MM.1S (cell line): ENCODE measurements at regions not wholly inside any gene's neighbourhood (a gene's known extent, or its start where the extent isn't known, plus 50 kb on each side); places are given as distances from the start of the nearest gene placed in this dataset.

ENCODE experiments used
- DNase-seq: peaks from one replicate; pipeline ENCODE4 v3.0.0-alpha.2; 2015
- H2AFZ ChIP-seq: fragments of 300-600 bp; sonication (generic); 2 replicates; pipeline ENCODE4 v1.6.0; 2016; ENCODE audit warnings: antibody characterized with exemption, low read length
- H3F3A ChIP-seq: fragments of 300-600 bp; sonication (generic); 2 replicates; pipeline ENCODE4 v1.6.1; 2016; ENCODE audit warnings: mild to moderate bottlenecking, antibody characterized with exemption, low read length, moderate library complexity, mixed read lengths; ENCODE audit not compliant: insufficient read depth
- H3K27ac ChIP-seq: fragments of 300-600 bp; sonication (generic); 2 replicates; pipeline ENCODE4 v1.5.1; 2016; ENCODE audit warnings: mild to moderate bottlenecking, low read length
- H3K27me3 ChIP-seq: fragments of 300-600 bp; sonication (generic); replicated peaks from 2 replicates; pipeline ENCODE4 v1.6.0; 2016; ENCODE audit warnings: low read length; ENCODE audit not compliant: insufficient read depth
- H3K36me3 ChIP-seq: fragments of 300-600 bp; sonication (generic); replicated peaks from 2 replicates; pipeline ENCODE4 v1.6.1; 2016; ENCODE audit warnings: mild to moderate bottlenecking, low read length, mixed read lengths; ENCODE audit not compliant: insufficient read depth
- H3K4me1 ChIP-seq: fragments of 300-600 bp; sonication (generic); 2 replicates; pipeline ENCODE4 v1.6.1; 2016; ENCODE audit warnings: low read length, mixed read lengths
- H3K4me2 ChIP-seq: fragments of 300-600 bp; sonication (generic); 2 replicates; pipeline ENCODE4 v1.6.0; 2016; ENCODE audit warnings: low read depth, low read length
- H3K4me3 ChIP-seq: fragments of 300-600 bp; sonication (generic); 2 replicates; pipeline ENCODE4 v1.5.1; 2016; ENCODE audit warnings: low read length, mixed read lengths
- H3K79me2 ChIP-seq: fragments of 300-600 bp; sonication (generic); 2 replicates; pipeline ENCODE4 v1.6.1; 2016; ENCODE audit warnings: mixed run types, low read length, mixed read lengths
- H3K9ac ChIP-seq: fragments of 300-600 bp; sonication (generic); 2 replicates; pipeline ENCODE4 v1.6.1; 2016; ENCODE audit warnings: low read length, mixed read lengths
- H3K9me2 ChIP-seq: fragments of 300-600 bp; sonication (generic); replicated peaks from 2 replicates; pipeline ENCODE4 v1.6.1; 2016; ENCODE audit warnings: mild to moderate bottlenecking, low read length, mixed read lengths; ENCODE audit not compliant: insufficient read depth
- H3K9me3 ChIP-seq: fragments of 300-600 bp; sonication (generic); replicated peaks from 2 replicates; pipeline ENCODE4 v1.6.1; 2016; ENCODE audit warnings: mild to moderate bottlenecking, low read length, mixed read lengths; ENCODE audit not compliant: insufficient read depth
- H4K20me1 ChIP-seq: fragments of 300-600 bp; sonication (generic); 2 replicates; pipeline ENCODE4 v1.6.1; 2016; ENCODE audit warnings: mild to moderate bottlenecking, low read length, moderate library complexity, mixed read lengths; ENCODE audit not compliant: insufficient read depth
- CTCF ChIP-seq: fragments of 300-600 bp; sonication (generic); IDR thresholded peaks from 2 replicates; pipeline ENCODE4 v1.5.1; 2016; ENCODE audit warnings: antibody characterized with exemption, low read length, mixed read lengths
- EZH2 ChIP-seq: fragments of 300-600 bp; sonication (generic); optimal IDR thresholded peaks from 2 replicates; pipeline ENCODE3; 2017; ENCODE audit warnings: low read depth, mild to moderate bottlenecking, antibody characterized with exemption, low read length, mixed read lengths
- EZH2phosphoT487 ChIP-seq: fragments of 300-600 bp; sonication (generic); IDR thresholded peaks from 2 replicates; pipeline ENCODE4 v1.6.1; 2018; ENCODE audit warnings: antibody characterized with exemption, low read length

DNA sequence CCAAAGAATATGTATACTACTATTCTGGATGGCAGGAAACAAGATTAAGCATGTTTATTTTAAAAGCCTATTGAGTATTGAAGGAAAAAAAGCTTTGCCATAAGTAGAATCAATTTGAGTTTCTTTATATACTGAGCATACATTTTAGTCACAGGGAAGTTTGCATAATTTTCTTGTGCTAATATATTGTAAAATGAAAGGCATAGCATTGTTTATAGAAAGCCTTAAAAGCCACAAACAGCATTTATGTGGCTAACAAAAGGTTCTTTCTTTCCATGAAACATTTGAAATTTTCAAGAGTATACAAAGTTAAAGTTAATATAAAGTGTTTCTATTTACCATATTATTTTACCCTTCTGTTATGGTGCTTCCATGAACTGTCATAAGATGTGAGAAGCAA is 1133.8 kb upstream of the PCDH10 start:
- H3K27ac ChIP-seq: no peak overlapping the region
- H3K4me1 ChIP-seq: no peaks in the 10 kb centered on the region
- no peak for DNase-seq
- H3K9ac ChIP-seq: no peak overlapping the region
- no peaks in the 10 kb centered on the region for H3K36me3 ChIP-seq
- no peak overlapping the region for H2AFZ ChIP-seq
- no peaks in the 10 kb centered on the region for H3F3A ChIP-seq
- no peaks in the 10 kb centered on the region for H4K20me1 ChIP-seq
- H3K4me3 ChIP-seq: no peak overlapping the region
- no peaks in the 10 kb centered on the region for H3K9me3 ChIP-seq
- TF ChIP-seq CTCF (no peak), EZH2phosphoT487 (no peak), EZH2 (no peak)
- no peaks in the 10 kb centered on the region for H3K79me2 ChIP-seq
- no peaks in the 10 kb centered on the region for H3K27me3 ChIP-seq
- no peak overlapping the region for H3K4me2 ChIP-seq
- no peaks in the 10 kb centered on the region for H3K9me2 ChIP-seq

- no peaks in the 10 kb centered on the region for H3K27me3 ChIP-seq
Measured at GRCh38 chr4:132016703-132017350, 1132.3 kb upstream of the PCDH10 start.

DNA sequence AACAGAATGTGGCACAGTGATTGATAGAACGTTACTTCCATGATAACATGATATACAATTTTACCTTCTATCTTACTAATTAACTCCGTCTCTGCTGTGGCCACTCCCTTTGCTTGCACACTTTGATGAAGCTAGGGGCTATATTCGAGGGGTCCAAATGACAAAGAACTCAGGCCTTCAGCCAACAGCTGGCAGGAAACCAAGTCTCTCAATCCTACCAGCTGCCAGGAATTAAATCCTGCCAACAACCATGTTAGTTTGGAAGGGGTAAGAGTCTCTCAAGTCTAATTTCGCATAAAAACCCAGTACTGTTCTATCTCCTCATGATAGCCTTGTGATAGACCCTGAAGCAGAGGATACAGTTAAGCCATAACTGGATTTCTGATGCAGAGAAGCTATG is 1122.9 kb upstream of the PCDH10 start:
- no peaks in the 10 kb centered on the region for H3K36me3 ChIP-seq

More at GRCh38 chr4:132016703-132017350, 1132.3 kb upstream of the PCDH10 start:
- no peaks in the 10 kb centered on the region for H3K36me3 ChIP-seq
- no peak for TF ChIP-seq CTCF
- no peak for TF ChIP-seq EZH2
- TF ChIP-seq EZH2phosphoT487: no peak
- H3K9ac ChIP-seq: no peak overlapping the region
- no peaks in the 10 kb centered on the region for H3K9me3 ChIP-seq
- H3K27ac ChIP-seq: no peak overlapping the region
- no peaks in the 10 kb centered on the region for H3K4me1 ChIP-seq
- H3F3A ChIP-seq: no peaks in the 10 kb centered on the region
- no peak overlapping the region for H3K4me2 ChIP-seq
- H3K79me2 ChIP-seq: no peaks in the 10 kb centered on the region
- DNase-seq: no peak
- H3K9me2 ChIP-seq: no peaks in the 10 kb centered on the region
- H4K20me1 ChIP-seq: no peaks in the 10 kb centered on the region
- no peak overlapping the region for H2AFZ ChIP-seq
- no peak overlapping the region for H3K4me3 ChIP-seq

More for the DNA sequence above, 1122.9 kb upstream of the PCDH10 start:
- Histone ChIP-seq H3K79me2 (no peaks in the 10 kb centered on the region), H3K27me3 (no peaks in the 10 kb centered on the region), H3K4me1 (no peaks in the 10 kb centered on the region), H3K9ac (no peak overlapping the region), H2AFZ (0 out of 2 replicates have a peak overlapping the region, but pooled peaks have one; percentile 9), H3K9me2 (no peaks in the 10 kb centered on the region), H3K9me3 (no peaks in the 10 kb centered on the region), H3K4me2 (no peak overlapping the region), H3K27ac (no peak overlapping the region), H3F3A (no peaks in the 10 kb centered on the region), H4K20me1 (no peaks in the 10 kb centered on the region), H3K4me3 (no peak overlapping the region)
- TF ChIP-seq EZH2phosphoT487 (no peak), CTCF (no peak), EZH2 (no peak)
- no peak for DNase-seq
